Dermis blood vessel endothelial cell (primary cell): ENCODE measurements at regions not wholly inside any gene's neighbourhood (a gene's known extent, or its start where the extent isn't known, plus 50 kb on each side); places are given as distances from the start of the nearest gene placed in this dataset.
"Not testable (repeated sequence)": the region's sequence is repeated elsewhere in the genome, so short reads cannot be mapped to it uniquely, and the experiment has no call there.

Source experiments
- DNase-seq: peaks from one replicate; pipeline ENCODE4 v3.0.0; 2010

DNA sequence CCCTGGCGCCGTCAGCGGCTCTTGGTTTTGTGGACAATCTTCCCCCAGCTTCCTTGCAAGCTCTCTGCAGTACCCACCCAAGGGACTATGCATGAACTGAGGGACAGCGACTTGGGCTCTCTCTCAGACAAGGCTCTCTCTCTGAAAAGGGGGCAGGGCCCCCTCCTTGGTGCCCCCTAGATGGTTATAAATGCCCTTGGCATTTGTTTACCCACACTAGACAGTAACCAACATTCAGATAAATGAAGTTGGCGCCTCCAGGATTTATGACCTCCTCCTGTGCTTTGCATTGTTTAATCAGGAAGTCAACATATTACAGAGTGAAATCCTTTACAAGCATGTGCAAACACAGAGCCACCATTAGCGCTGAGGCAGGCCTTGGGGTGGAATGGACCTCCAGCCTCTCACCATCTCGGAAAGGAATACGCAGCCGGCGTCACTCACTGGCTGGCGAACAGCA, 547.4 kb upstream of the ID2 start:
- DNase-seq: peak; percentile 14

DNA sequence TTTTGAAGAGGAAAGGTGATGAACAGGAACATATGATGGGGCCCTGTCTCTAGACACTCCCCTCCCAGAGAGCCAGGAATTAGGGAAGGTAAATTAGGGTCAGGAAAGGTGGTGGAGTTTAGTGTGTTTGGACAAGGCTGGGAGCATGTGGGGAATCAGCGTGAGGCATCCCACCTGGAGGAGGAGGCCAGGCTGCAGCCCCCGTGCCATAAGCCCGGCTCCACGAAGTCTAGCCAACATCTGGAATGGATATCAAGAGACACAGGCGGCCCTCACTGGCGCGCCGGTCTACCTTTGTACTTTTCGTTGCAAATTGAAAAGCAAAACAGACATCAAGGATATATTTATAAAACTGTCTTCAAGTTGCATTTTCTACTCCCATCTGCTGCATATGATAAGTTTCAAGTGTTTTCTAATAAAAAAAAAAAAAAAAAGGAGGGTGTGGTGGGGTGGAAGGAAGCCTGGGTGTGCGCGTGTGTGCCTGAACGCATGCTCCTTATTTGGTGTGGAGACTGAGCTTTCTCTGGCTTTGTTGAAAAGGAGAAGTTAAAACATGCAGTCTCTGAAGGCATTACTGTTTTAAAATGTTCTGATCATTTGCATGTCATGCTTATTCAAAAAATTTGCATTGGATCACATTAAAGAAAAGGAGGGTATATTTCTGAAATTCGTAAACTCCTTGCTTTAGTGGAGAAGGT, 546.7 kb upstream of the ID2 start:
- DNase-seq: no peak

DNA sequence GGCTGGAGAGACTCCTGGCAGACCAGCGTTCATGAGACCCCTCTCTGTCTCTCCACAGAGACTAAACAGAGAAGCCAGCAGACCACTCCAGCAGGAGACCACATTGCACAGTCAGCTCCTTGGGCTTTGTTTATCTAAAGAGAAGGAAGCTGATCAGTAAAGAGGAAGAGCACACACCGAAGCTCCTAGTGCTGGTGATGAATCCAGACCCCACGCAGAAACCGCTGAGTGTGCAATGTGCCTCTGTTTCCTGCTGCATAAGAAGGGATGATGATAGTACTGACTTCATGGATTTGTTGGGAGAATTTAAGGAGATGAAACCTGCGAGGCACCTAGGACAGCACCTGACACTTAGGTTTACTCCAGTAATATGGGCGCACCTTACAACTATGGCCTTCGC, 544.1 kb upstream of the ID2 start:
- no peak for DNase-seq

DNA sequence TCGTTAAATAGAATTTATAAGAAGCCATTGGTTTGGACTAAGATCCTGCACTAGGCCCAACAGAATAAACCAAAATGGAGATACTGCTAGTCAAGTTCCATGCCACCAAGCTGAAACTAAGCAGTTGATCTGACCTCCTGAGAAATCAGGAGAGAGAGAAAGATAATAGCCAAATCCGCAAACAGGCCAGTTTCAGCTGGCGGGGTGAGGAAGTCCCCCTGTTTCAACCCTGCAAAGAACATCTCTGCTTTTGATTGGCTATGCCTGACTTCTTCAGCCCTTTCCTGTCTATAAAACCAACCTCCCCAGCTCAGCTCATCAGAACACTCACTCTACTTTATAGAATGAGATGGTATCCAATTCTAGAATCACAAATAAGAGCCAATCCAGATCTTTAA, 543.3 kb upstream of the ID2 start:
- no peak for DNase-seq

DNA sequence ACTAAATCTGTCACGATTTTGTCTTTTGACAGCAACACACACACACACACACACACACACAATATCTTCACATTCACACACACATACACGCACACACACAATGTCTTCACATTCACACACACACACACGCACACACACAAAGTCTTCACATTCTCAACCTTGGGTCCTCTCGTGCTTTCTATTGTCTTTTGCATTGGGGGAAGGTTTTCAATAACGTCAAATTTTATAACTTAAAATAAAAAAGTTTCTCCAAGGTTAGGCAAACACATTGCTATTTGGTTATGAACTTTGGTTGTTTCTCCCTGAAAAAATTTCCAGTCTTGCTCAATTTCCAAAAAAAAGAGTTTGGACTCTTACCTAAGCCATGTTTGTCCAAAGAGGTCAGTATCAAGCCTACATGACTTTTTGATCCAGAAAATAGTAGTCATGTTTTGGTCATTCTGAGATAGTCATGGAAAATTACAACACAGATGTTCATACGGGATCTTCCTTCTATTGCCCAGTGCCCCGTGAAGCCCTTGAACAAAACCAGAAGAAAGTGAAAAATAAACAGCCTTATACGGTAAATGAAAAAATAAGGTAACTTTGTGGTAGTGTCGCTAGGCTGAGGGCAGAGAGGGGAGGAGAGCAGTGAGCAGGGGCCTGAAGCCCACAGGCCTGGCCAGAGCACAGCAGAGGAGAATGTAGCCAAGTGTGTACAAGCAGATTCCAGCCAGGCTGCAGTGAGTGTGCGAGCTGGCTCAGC, 542.8 kb upstream of the ID2 start:
- DNase-seq: no peak

DNA sequence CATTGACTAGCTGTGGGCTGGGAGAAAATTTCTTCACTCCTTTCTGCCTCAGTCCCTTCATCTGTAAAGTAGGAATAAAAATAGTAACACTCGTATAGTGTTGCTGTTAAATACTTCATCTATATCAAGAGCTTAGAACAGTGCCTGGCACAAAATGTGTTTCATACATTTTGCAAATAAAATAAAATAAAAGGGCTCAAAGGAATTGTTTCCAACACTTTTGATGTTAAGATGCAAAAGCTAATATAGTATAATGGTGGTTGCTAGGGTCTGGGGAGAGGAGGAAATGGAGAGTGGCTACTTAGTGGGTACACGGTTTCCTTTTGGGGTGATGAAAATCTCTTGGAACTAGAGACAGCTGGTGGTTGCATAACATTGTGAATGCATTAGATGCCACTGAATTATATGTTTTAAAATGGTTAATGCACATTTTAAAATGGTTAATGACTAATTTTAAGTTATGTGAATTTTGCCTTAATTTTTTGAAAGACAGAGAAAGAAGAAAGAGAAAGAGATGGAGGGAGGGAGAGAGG, 542.1 kb upstream of the ID2 start:
- no peak for DNase-seq

DNA sequence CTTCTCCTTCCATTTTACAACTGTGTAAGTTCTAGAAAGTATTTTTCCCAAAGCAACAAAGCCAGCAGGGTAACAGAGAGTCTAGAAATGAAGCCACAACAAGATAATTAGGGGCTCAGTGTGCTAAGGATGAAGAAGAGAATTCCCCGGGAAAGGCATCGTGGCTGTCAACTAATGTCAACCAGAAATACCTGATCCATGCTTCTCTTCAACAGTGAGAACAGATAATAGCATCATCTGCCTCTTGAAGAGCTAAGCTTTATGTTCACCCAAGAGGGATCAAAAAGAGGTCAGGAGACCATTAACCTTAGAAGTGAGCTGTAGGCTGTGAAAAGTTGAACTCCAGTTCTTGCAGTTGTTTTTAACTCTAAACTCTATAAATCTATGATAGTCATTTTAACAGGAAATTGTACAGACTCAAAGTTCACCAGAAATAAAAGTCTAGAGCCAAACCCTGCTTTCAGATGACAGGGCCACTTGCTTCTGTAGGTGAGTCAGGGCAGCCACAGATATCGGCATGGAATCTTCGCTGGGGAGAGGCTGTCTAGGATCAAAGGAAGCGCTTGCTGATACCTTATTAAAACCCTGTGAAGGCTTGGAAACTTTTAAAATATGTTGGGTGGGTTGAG, 540.7 kb upstream of the ID2 start:
- DNase-seq: no peak

DNA sequence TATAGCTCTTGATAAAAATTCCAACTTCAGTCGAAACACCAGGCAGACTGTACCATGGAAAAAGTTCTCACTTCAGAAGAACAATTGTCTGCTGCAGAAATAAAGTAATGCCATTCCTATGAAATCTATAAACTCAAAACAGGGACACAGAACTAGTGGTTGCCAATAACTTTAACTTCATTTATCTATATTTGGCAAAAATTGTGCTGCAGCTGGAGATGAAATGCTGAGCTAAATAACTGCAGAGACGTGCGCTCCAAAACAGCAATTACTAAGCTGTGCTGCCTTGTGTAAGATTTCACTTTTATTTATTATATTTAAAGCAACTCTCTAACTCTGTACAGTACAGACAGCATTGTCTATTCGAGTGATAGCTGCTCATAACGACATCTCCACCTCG, 540.1 kb upstream of the ID2 start:
- DNase-seq: no peak

DNA sequence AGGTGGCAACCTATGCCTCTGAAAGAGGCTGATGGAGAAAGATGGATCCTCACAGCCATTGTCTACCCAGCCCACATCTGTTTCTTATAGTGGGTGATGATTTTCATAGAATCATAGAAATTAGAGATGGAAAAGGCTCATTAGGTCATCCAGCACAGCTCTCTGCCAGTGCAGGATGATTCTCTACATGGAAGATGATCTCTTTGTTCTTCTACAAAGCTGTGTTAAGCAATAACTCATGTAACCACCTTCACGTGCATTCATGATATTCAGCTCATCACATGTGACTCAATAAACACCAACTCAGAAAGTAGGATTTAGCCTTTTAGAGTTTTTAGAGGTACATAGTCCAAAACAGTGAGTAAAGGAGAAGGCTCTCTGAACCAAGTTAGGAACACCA, 539.4 kb upstream of the ID2 start:
- DNase-seq: no peak

DNA sequence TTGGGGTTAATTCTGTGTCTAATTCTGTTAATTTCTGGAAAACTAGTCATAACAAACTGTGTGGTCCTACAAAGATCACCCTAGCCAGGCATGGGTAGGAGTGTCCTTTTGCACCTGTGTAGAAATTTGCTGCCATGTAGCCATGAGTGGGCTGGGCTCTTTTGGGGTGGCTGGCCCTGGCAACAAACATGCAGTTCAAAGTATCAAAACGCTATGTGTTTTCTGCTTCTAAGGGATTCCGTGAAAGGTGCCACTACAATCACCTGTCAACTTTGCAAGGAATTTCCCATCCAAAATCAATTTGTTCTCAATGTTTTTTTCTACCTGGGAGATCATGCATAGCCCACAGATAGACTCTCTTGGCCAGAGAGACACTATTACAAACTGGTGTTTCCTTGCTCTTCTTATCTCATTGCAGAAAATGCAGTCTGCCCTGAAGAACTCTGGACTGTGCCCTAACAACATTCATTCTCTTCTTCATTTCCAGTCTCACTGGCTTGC, 537.7 kb upstream of the ID2 start:
- DNase-seq: no peak

DNA sequence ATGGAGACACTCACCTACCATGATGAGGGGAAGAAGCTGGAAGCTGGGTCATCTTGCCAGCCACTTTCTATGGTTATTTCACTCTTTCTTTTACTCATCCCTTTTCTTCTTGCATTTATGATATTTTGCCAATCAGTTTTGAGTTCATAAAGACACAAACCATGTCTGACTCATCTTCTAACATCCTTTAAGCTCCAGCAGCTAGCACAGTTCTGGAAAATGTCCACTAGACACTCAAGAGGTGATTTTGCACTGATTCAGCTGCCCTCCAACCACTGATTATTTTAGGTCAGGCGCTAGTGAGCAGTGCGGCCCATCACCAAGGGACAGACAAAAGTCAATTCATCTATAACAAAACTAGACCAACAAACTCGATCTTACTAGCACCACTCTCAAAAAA, 537.1 kb upstream of the ID2 start:
- no peak for DNase-seq

DNA sequence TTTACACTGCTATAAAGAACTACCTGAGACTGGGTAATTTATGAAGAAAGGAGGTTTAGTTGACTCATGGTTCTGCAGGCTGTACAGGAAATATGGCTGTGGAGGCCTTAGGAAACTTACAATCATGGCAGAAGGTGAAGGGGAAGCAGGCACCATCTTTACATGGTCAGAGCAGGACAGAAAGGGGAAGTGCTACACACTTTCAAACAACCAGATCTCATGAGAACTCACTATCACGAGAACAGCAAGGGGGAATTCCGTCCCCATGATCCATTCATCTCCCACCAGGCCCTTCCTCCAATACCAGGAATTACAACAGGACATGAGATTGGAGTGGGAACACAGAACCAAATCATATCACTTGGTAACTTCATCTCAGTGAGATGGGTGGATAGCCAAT, 536.5 kb upstream of the ID2 start:
- DNase-seq: not testable (repeated sequence)

DNA sequence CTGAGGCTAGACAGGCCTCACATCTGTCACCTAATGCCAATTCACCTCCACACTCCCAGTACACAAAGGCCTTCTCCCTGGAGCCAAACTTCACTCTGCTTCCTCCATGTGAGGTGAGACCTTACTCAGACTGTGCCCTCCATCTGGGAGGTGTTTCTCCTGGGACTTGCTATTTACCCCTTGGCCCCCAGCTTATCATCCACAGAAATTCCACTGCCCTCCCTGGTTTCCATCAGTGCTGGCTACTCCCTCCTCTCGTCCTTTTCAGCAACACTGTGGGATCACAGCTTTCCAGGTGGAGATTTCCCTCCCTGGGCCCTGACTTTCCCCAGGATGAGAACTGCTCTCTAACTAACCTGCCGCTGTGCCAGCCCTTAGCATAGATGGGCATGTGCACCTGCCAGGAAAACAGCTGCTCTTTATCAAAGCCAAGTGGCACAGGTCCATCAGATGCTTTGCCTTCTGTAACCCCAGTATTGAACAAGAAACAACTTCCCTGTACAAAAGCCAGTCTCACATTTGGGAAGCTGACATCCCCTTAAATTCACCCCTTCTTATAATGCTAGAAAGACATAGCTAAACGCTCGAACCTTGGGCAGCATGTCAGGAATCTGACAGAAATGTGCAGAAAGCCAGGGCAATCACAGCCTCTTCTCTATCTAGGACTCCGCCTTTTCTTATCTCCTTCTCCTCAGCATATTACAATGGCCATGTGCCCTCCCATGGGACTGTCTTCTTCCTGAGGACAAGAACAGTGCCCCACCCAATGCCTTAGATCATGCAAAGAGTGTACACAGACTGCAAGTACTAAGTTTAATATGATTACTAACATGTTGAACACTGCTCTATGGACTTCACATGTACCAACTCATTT, 535.5 kb upstream of the ID2 start:
- DNase-seq: no peak

DNA sequence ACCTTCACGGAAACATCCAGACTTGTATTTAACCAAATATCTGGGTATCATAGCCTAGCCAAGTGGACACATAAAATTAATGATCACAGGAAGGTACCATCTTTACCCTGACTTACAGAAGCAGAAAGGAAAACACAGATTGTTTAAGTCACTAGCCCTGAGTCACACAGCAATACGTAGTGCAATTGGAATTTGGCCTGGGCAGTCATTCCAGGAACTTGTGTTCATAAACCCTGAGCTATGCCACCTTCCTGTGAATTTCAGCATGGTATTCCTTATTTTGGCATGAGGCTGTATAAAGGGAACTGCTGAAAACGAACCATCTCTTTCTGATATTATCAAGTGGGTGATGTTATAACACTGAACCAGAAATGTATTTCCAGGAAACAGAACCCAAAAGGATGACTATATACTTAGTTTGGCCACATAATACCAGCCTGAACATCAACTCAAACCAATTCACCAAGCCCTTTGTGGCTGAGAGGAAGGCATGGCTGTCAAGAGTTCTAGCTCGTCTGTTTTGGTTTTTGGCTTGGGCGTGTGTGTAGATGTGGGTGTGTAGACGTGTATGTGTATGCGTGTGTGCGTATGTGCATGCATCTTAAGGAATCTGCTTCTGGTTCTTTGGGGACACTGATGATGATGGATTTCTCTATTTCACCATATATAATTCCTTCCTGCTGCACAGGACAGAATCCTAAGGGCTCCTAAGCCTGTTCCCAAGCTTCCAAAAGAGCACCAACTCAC, 533.4 kb upstream of the ID2 start:
- DNase-seq: peak; percentile 81

DNA sequence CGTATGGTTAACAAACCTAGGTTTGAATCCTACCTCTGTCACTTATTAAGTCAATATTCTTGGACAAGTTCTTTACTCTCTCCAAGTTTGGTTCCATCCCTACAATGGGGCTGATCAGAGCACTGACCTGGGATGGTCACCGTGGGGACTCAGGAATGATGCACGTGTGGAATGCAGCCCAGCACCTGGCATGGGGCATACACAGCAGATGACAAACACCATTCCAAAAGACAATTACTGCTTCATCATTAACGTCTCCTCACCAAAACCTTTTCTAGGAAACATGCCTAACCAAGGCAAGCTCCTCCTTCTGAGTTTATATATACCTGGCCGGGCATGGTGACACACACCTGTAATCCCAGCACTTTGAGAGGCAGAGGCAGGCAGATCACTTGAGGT, 532.9 kb upstream of the ID2 start:
- no peak for DNase-seq

DNA sequence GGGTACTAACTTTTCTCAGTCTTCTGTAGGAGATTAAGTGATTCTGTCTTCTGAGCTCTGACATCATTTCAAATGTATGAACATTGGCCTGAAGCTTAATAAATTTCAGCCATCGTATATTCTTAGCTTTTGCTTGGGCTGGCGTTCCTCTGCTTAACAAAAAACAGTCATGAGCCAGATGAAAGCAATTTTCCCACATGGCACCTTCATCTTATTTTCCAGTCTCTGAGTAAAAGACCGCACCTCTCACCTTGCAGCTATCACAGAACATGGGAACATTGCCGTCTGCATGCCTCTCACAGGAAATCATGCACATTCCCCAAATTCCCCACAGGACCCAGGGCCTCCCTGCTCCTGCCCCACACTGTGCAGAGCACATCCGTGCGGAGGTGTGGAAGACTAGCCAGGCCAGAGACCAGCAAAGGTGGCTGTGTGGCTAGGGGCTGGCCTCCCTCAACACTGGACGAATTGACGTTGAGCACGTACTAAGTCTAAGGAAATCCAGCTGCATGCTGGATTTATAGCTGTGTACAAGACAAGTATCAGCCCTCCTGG, 531.8 kb upstream of the ID2 start:
- no peak for DNase-seq

DNA sequence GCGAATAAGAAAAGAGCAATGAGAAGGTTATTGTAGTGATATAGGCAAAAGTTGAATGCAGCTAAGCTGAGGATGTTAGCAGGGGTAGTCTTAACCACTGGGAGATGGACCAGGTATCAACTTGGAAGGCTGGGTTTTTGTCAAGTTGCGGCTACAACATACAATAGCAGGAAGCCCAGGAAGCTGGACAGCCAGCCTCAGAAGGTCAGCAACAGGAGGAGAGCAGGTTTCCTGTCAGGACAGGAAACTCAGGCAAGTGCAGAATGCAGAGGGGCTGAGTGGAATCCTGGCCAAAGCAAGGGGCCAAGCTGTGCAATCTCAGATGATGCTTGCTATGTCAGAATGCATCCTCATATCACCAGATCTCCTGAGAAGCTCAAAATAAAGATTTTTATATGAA, 530.0 kb upstream of the ID2 start:
- DNase-seq: peak; percentile 58

DNA sequence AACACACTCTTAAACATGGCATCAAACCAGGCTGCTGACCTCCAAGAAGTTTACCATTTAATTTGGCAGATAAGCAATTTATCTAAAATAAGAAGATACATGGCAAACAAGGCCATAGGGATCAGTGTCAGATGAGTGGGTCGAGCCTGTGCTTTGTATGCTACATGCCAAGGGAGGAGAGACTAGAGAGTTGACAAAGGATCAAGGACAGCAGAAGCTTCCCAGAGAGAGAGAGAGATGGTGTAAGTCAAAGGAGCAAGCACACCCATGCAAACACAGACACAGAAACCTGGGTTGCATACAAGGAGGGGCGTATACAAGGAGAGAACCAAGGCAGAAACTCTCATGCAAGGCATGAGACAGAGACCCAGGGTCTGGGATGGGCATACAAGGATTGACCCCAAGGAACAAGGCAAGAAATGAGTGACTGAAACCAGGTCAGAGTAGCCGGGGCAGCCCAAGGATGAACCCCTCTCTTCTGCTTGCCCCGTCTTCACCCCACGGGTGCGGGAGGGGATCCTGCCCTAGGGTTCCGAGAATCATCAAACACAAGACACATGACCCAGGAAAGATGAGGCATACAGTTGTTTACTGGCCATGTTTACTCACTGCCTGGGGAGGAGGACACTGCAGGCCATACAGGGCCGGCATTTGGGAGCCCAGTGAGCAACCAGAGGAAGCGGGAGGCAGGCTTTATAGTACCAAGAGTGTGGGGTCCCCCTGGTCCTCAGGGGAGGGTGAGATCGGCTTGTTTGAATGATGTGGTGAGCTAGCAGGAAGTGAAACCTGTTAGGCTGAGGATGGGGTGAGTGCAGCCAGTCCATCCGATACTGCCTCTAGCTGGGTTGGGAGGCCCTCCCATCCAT, 529.2 kb upstream of the ID2 start:
- no peak for DNase-seq

DNA sequence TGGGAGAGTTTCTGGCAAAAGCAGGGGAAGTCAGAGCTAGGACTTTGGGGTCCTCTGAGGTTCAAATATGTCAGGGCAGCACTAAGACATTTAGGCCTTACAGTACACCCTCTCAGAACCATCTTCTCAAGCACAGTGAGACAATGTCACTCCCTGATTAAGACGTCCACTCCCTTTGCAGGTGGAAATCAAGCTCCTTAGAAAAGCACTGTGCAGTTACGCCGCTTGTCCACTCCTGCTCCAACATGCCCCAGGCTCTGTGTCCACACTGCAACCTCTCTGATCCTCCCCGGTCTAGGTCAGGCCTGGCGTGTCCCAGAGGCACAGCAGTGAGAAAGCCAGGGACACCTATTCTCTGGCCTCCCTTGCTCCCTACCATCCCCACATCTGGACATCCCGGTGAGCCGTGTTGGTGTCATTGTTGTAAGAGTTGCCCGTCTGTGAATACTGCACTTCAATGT, 528.6 kb upstream of the ID2 start:
- DNase-seq: no peak

DNA sequence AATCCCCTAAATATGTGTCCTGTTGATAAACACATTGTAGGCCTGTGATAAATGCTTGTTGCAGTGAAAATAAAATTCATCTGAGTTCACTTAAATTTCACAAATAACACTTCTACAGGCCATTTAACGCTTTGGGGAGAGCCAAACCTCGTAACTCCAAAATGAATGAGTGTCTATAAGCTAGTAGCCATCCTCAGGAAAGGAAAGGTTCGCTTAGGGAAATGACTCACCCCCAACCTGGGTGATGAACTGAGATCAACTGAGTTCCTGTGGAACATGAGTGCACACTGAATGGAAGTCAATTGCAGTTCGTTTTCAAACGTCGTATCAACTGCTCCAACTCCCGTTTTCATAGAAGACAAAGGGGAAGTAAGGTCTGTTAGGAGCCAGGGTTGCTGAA, 527.6 kb upstream of the ID2 start:
- DNase-seq: peak; percentile 60
